Heart left ventricle (tissue), 16 donors: ENCODE measurements at regions not wholly inside any gene's neighbourhood (a gene's known extent, or its start where the extent isn't known, plus 50 kb on each side); places are given as distances from the start of the nearest gene placed in this dataset.
"Not testable (repeated sequence)": the region's sequence is repeated elsewhere in the genome, so short reads cannot be mapped to it uniquely, and the experiment has no call there.

Experiments
- ATAC-seq, 4 donors: fragments of 200-7000 bp; cut with Tn5 transposase; one replicate each; pipeline ENCODE4 v1.9.1; 2020 to 2022; ENCODE audit warnings: moderate library complexity in 4 of 4, mild to moderate bottlenecking in 3 of 4, moderate number of reproducible peaks in 1 of 4
- DNase-seq, 5 donors: peaks; one replicate each; pipeline ENCODE4 v3.0.0-alpha.2; 2020
- H3K27ac ChIP-seq, 12 donors: fragments of 200-600 bp; sonication (generic) in 4 of 12; one replicate each; pipeline versions ENCODE4 v1.5.0 to v1.8.0; 2016 to 2022; ENCODE audit warnings: mild to moderate bottlenecking in 2 of 12
- H3K27me3 ChIP-seq, 9 donors: fragments of 200-600 bp; sonication (generic) in 2 of 9; one replicate each; pipeline versions ENCODE4 v1.5.1 to v1.8.0; 2016 to 2022; ENCODE audit warnings: mild to moderate bottlenecking in 3 of 9
- H3K36me3 ChIP-seq, 9 donors: fragments of 200-600 bp; sonication (generic) in 2 of 9; one replicate each; pipeline versions ENCODE4 v1.5.0 to v1.8.0; 2018 to 2022; ENCODE audit warnings: mild to moderate bottlenecking in 2 of 9
- H3K4me1 ChIP-seq, 12 donors: fragments of 200-600 bp; sonication (generic) in 4 of 12; one replicate each; pipeline versions ENCODE4 v1.5.0 to v1.8.0; 2016 to 2022; ENCODE audit warnings: mild to moderate bottlenecking in 3 of 12
- H3K4me3 ChIP-seq, 12 donors: fragments of 200-600 bp; sonication (generic) in 4 of 12; one replicate each; pipeline versions ENCODE4 v1.5.0 to v1.8.0; 2017 to 2022; ENCODE audit warnings: mild to moderate bottlenecking in 9 of 12, moderate library complexity in 4 of 12
- H3K9me3 ChIP-seq, 12 donors: fragments of 200-600 bp; sonication (generic) in 4 of 12; one replicate each; pipeline versions ENCODE4 v1.5.0 to v1.8.0; 2016 to 2022; ENCODE audit warnings: mild to moderate bottlenecking in 1 of 12
- POLR2A ChIP-seq, 2 donors: fragments of 450-650 bp; IDR thresholded peaks; one replicate each; pipeline ENCODE4 v1.6.1; 2017; ENCODE audit warnings: antibody characterized with exemption in 2 of 2, mild to moderate bottlenecking in 2 of 2, moderate library complexity in 2 of 2
- whole genome bisulfite sequencing, 4 donors: extraction: QIAGEN DNeasy Blood & Tissue Kit in 2 of 4; methylation state at CpG; one replicate each; pipeline versions ENCODE4 v1.1.5 to v1.1.7; 2013 to 2018; 5-methylcytosine and 5-hydroxymethylcytosine counted together
- intact Hi-C, 10 donors: fragments of 100-400 bp; cut with DNase I; formaldehyde crosslinking; loops; one replicate each; pipeline versions ENCODE4 v1.11.1 to v1.14.2; 2022
- TF ChIP-seq, protein P1 (sequence below), 12 donors: fragments of 200-600 bp; sonication (generic) in 4 of 12; IDR thresholded peaks; one replicate each; pipeline versions ENCODE4 v1.5.0 to v1.8.0; 2018 to 2022; ENCODE audit warnings: antibody characterized with exemption in 12 of 12, mild to moderate bottlenecking in 5 of 12
- donor health status: ischemic (EF 13 %, LVEDD 7.1; RV severe dilation, severe dysfunction).
- donor health status: healthy with polysubstance abuse.
- donor health status: DM: no; HTN: yes; CAD: no.
- donor health status: DM: no; HTN: no; CAD: no.
- donor health status: ischemic (EF 25% LVEDD 6.9; RV normal size, moderate dysfunction).
- donor health status: ischemic (EF 25% LVEDD 5.7; RV mildly dilated, moderate dysfunction).
- donor health status: healthy.
- donor health status: DM: yes; HTN: yes; CAD: no.
- donor health status: ischemic (EF 35%, LVEDD 5.7; RV mildly dilated, moderate dysfunction).
- donor health status: nonischemic (EF 11% LVEDD 7.7; RV severe dilation, severe dysfunction).
- donor health status: DM: yes; HTN: yes; CAD: no.
- donor health status: PGD.
- donor health status: ischemic (EF 29% LVEDD 5.4; RV normal size, mild dysfunction).
- donor health status: nonischemic (EF 23%, LVEDD 6.1; RV moderate dilation, normal function).

GRCh38 chr1:80531182-80531581 is 1269.6 kb upstream of the ADGRL2 start:
- no peak for TF ChIP-seq POLR2A (IDR thresholded peaks at IDR 0.05)
- TF ChIP-seq, protein P1, sequence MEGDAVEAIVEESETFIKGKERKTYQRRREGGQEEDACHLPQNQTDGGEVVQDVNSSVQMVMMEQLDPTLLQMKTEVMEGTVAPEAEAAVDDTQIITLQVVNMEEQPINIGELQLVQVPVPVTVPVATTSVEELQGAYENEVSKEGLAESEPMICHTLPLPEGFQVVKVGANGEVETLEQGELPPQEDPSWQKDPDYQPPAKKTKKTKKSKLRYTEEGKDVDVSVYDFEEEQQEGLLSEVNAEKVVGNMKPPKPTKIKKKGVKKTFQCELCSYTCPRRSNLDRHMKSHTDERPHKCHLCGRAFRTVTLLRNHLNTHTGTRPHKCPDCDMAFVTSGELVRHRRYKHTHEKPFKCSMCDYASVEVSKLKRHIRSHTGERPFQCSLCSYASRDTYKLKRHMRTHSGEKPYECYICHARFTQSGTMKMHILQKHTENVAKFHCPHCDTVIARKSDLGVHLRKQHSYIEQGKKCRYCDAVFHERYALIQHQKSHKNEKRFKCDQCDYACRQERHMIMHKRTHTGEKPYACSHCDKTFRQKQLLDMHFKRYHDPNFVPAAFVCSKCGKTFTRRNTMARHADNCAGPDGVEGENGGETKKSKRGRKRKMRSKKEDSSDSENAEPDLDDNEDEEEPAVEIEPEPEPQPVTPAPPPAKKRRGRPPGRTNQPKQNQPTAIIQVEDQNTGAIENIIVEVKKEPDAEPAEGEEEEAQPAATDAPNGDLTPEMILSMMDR (IDR thresholded peaks at IDR 0.05), result no peak
- H3K27ac ChIP-seq, result no peak overlapping the region
- 52 to 73% (median 61%) methylated on average over 2 of the region's 2 CpGs for WGBS, 4 donors
- no peaks in the 10 kb centered on the region for H3K36me3 ChIP-seq
- DNase-seq (no peak), ATAC-seq (no peak)
- no peak overlapping the region for H3K4me3 ChIP-seq
- H3K9me3 ChIP-seq, result no peaks in the 10 kb centered on the region
- no peaks in the 10 kb centered on the region for H3K4me1 ChIP-seq
- intact Hi-C loops, result no loop called here
- no peaks in the 10 kb centered on the region for H3K27me3 ChIP-seq

- no peaks in the 10 kb centered on the region for H3K36me3 ChIP-seq
- DNase-seq (no peak), ATAC-seq (no peak)
- H3K27ac ChIP-seq, result no peak overlapping the region
- no peak overlapping the region for H3K4me3 ChIP-seq
- H3K9me3 ChIP-seq, result no peaks in the 10 kb centered on the region
- H3K27me3 ChIP-seq, result no peaks in the 10 kb centered on the region
- TF ChIP-seq POLR2A (IDR thresholded peaks at IDR 0.05), result no peak
- TF ChIP-seq, protein P1 (IDR thresholded peaks at IDR 0.05), result no peak
- WGBS, 4 donors, result 80 to 85% (median 81%) methylated on average over 2 of the region's 2 CpGs
- intact Hi-C loops, result no loop called here
- H3K4me1 ChIP-seq, result no peaks in the 10 kb centered on the region
Observed at GRCh38 chr1:80529546-80529945, 1271.2 kb upstream of the ADGRL2 start.

GRCh38 chr1:80523861-80524260 is 1276.9 kb upstream of the ADGRL2 start:
- H3K4me1 ChIP-seq, result no peaks in the 10 kb centered on the region
- no peaks in the 10 kb centered on the region for H3K27me3 ChIP-seq
- TF ChIP-seq, protein P1 (IDR thresholded peaks at IDR 0.05), result no peak
- TF ChIP-seq POLR2A (IDR thresholded peaks at IDR 0.05), result no peak
- H3K27ac ChIP-seq, result no peak overlapping the region
- intact Hi-C loops, result no loop called here
- ATAC-seq, result no peak
- DNase-seq, result no peak
- no peaks in the 10 kb centered on the region for H3K36me3 ChIP-seq
- no peak overlapping the region for H3K4me3 ChIP-seq
- H3K9me3 ChIP-seq, result no peaks in the 10 kb centered on the region
- 35 to 63% (median 59%) methylated on average over 1 of the region's 1 CpG for WGBS, 4 donors

- intact Hi-C loops, H3K9me3 ChIP-seq, H3K4me1 ChIP-seq, DNase-seq, H3K4me3 ChIP-seq, H3K36me3 ChIP-seq, H3K27ac ChIP-seq, H3K27me3 ChIP-seq, ATAC-seq: not testable (repeated sequence)
Observed at GRCh38 chr1:80523071-80523470, 1277.7 kb upstream of the ADGRL2 start.

DNA sequence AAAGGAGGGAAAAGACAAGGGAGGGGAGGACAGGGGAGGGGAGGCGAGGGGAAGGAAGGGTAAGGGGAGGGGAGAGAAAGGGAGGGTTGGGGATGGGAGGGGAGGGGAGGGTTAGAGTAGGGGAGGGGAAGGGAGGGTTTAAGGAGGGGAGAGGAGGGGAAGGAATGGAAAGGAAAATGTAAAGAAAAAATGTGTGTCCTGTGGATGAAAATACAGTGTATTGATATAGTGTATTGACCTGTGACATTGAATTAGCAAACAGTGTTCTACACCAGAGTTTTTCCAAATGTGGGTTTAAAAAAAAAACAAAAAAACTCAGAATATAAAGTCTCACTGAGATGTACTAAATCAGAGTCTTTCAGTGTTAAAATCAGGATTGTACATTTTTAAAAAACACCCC is 1279.8 kb upstream of the ADGRL2 start:
- Histone ChIP-seq H3K36me3 (no peaks in the 10 kb centered on the region), H3K4me1 (no peaks in the 10 kb centered on the region), H3K9me3 (peaks cover 0 to 2% (median 0%) of the 10 kb centered on the region in 12 donors), H3K4me3 (no peak overlapping the region), H3K27me3 (no peaks in the 10 kb centered on the region), H3K27ac (no peak overlapping the region)
- intact Hi-C loops, result no loop called here
- ATAC-seq (no peak), DNase-seq (no peak)
- 81 to 97% (median 84%) methylated on average over 1 of the region's 1 CpG for WGBS, 4 donors
- no peak for TF ChIP-seq POLR2A (IDR thresholded peaks at IDR 0.05)
- TF ChIP-seq, protein P1 (IDR thresholded peaks at IDR 0.05), result no peak
